KOPT-K1 (cell line): ENCODE measurements at regions not wholly inside any gene's neighbourhood (a gene's known extent, or its start where the extent isn't known, plus 50 kb on each side); places are given as distances from the start of the nearest gene placed in this dataset.

ENCODE experiments used
- H3K27ac ChIP-seq: fragments of 200-600 bp; sonication (generic); 2 replicates; pipeline ENCODE4 v1.5.1; 2016; ENCODE audit warnings: antibody characterized with exemption, mild to moderate bottlenecking, low read depth, low read length; ENCODE audit not compliant: poor library complexity, severe bottlenecking
- H3K36me3 ChIP-seq: fragments of 200-600 bp; sonication (generic); 2 replicates; pipeline ENCODE4 v1.5.1; 2017; ENCODE audit warnings: antibody characterized with exemption, mild to moderate bottlenecking, low read length, moderate library complexity; ENCODE audit not compliant: insufficient read depth
- H3K9me3 ChIP-seq: fragments of 200-600 bp; sonication (generic); 2 replicates; pipeline ENCODE4 v1.5.1; 2017; ENCODE audit warnings: antibody characterized with exemption, low read length, mild to moderate bottlenecking; ENCODE audit not compliant: insufficient read depth, poor library complexity, severe bottlenecking

GRCh38 chr2:176525086-176525485, 255.8 kb downstream of the MTX2 start:
- Histone ChIP-seq H3K9me3 (no peaks in the 10 kb centered on the region), H3K36me3 (no peaks in the 10 kb centered on the region), H3K27ac (no peak overlapping the region)

GRCh38 chr2:176526995-176527901, 258.0 kb downstream of the MTX2 start:
- Histone ChIP-seq H3K27ac (no peak overlapping the region), H3K9me3 (no peaks in the 10 kb centered on the region), H3K36me3 (no peaks in the 10 kb centered on the region)

- H3K27ac ChIP-seq: no peak overlapping the region
Measured at GRCh38 chr2:176531608-176532007, 262.4 kb downstream of the MTX2 start.

GRCh38 chr2:176533505-176534193, 264.4 kb downstream of the MTX2 start:
- Histone ChIP-seq H3K9me3 (no peaks in the 10 kb centered on the region), H3K27ac (no peak overlapping the region)

More at GRCh38 chr2:176531608-176532007, 262.4 kb downstream of the MTX2 start:
- Histone ChIP-seq H3K36me3 (no peaks in the 10 kb centered on the region), H3K9me3 (no peaks in the 10 kb centered on the region)

GRCh38 chr2:176534798-176535466, 265.7 kb downstream of the MTX2 start:
- H3K27ac ChIP-seq: no peak overlapping the region
- H3K36me3 ChIP-seq: no peaks in the 10 kb centered on the region
- no peaks in the 10 kb centered on the region for H3K9me3 ChIP-seq

More at GRCh38 chr2:176533505-176534193, 264.4 kb downstream of the MTX2 start:
- H3K36me3 ChIP-seq: no peaks in the 10 kb centered on the region

- Histone ChIP-seq H3K27ac (no peak overlapping the region), H3K36me3 (no peaks in the 10 kb centered on the region), H3K9me3 (no peaks in the 10 kb centered on the region)
Measured at GRCh38 chr2:176535467-176536113, 266.3 kb downstream of the MTX2 start.

GRCh38 chr2:176536439-176537133, 267.3 kb downstream of the MTX2 start:
- H3K9me3 ChIP-seq: no peaks in the 10 kb centered on the region
- H3K27ac ChIP-seq: no peak overlapping the region
- no peaks in the 10 kb centered on the region for H3K36me3 ChIP-seq

- H3K27ac ChIP-seq: no peak overlapping the region
- H3K36me3 ChIP-seq: no peaks in the 10 kb centered on the region
- no peaks in the 10 kb centered on the region for H3K9me3 ChIP-seq
Measured at GRCh38 chr2:176537932-176538331, 268.7 kb downstream of the MTX2 start.

GRCh38 chr2:176540995-176541394, 271.8 kb downstream of the MTX2 start:
- Histone ChIP-seq H3K9me3 (no peaks in the 10 kb centered on the region), H3K27ac (no peak overlapping the region), H3K36me3 (no peaks in the 10 kb centered on the region)

GRCh38 chr2:176542476-176542875, 273.2 kb downstream of the MTX2 start:
- Histone ChIP-seq H3K9me3 (no peaks in the 10 kb centered on the region), H3K27ac (no peak overlapping the region), H3K36me3 (no peaks in the 10 kb centered on the region)

- Histone ChIP-seq H3K27ac (no peak overlapping the region), H3K9me3 (no peaks in the 10 kb centered on the region), H3K36me3 (no peaks in the 10 kb centered on the region)
Measured at GRCh38 chr2:176544557-176544956, 275.3 kb downstream of the MTX2 start.

GRCh38 chr2:176544991-176545956, 276.0 kb downstream of the MTX2 start:
- H3K9me3 ChIP-seq: no peaks in the 10 kb centered on the region
- no peak overlapping the region for H3K27ac ChIP-seq
- H3K36me3 ChIP-seq: no peaks in the 10 kb centered on the region

GRCh38 chr2:176546550-176546949, 277.3 kb downstream of the MTX2 start:
- no peaks in the 10 kb centered on the region for H3K36me3 ChIP-seq
- no peak overlapping the region for H3K27ac ChIP-seq

More at GRCh38 chr2:176546550-176546949, 277.3 kb downstream of the MTX2 start:
- H3K9me3 ChIP-seq: no peaks in the 10 kb centered on the region
